ENCODE measurements at regions not wholly inside any gene's neighbourhood (a gene's known extent, or its start where the extent isn't known, plus 50 kb on each side); places are given as distances from the start of the nearest gene placed in this dataset.

DNA sequence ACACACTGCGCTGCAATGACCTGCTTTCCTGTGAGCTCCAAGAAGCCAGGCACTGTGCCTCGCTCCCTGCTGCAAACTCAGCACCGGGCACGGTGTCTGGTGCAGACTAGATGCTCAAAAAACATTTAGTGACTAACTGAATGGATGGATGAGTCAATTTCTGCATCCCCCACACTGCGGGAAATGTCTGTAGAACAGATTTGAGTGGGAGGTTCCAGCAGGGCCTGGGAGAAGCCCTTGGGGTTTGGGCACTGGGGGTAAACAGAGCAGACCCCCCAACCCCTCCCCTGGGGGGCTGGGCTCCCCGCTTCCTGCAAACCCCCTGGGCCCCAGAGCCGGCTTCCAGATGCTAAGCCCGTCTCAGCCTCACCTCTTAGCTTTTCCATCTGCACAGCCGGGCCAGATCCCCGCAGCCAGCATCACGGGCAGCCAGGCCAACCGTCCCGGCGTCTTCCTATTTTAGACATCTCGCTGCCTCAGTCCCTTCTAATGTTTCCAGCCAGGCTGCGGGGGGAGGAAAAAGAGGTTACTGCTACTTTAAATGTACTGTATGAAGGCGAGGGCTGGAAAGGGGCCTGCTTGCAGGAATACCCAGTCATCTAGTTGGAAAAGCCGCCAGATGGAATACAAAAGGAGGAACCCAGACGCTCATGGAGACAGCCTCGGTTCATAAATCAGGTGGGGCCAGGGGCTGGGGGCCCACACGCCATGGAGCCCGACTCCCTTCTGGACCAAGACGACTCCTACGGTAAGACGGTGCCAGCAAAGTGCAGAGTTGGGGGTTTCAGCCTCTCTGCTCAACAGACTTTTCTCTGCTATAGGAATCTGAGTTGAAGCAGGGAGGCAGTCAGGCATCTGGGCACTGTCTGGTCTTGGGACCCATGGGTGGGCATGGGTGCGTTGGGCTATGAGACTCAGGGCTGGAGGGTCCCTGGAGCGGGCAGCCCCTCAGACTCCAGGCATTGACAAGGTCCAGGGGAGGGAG, 67.1 kb upstream of the GGTA1 start:
- H3K36me3 Mint-ChIP-seq (ENCODE audit: unreplicated experiment), result no peaks in the 10 kb centered on the region
- no peaks in the 10 kb centered on the region for H3K27me3 Mint-ChIP-seq (ENCODE audit: unreplicated experiment)
- no peak for TF ChIP-seq CTCF (IDR thresholded peaks at IDR 0.05)
- peaks cover 29% of the 10 kb centered on the region for H3K4me1 Mint-ChIP-seq (ENCODE audit: unreplicated experiment)
- H3K27ac Mint-ChIP-seq (ENCODE audit: unreplicated experiment), result peak overlapping the region; percentile 58
- no peaks in the 10 kb centered on the region for H3K9me3 Mint-ChIP-seq (ENCODE audit: unreplicated experiment)
- peak overlapping the region; percentile 44 for H3K4me3 Mint-ChIP-seq (ENCODE audit: unreplicated experiment)
- DNase-seq (ENCODE audit: extremely low spot score, unreplicated experiment), result no peak

DNA sequence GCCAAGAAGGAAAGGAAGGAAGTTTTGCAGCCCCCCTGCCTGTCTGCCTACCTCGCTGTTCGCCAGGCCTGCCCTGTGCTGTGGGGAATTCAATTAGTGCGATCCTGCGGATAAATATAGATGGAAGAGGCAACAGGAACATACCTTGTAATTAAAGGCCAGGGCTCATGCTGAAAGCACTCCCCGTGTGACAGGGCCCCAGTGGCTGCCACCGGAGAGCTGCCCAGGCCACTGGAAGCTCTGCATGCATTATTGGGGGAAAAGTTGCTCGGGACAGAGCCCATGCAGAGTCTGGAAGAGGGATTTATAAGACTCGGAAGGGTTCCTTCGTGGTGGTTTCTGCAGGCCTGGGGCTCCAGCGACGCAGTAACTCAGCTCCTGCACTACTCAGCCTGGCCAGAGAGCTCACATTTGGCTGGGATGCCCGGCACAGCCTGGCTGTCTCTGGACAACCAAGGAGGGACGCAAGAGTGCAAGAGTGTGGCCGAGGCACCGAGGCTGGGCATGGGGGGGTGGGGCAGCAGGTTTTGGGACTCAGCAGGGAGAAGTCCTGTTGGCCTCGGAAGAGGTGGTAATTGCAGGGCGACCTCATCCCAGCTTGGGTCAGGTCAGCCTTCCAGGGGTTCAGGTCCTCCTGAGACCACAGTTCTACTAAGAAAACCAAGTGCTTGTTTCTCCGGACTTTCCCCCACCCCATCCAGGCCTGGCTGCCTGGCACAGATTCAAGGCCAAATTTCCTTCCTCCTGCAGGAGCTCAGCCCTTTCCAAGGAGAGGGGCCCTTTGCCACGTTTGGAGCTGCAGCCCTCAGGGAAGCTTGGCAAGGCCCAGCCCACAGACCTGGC, 68.1 kb upstream of the GGTA1 start:
- Mint-ChIP-seq H3K4me3 (ENCODE audit: unreplicated experiment) (peak overlapping the region; percentile 44), H3K9me3 (ENCODE audit: unreplicated experiment) (no peaks in the 10 kb centered on the region), H3K27me3 (ENCODE audit: unreplicated experiment) (no peaks in the 10 kb centered on the region), H3K27ac (ENCODE audit: unreplicated experiment) (peak overlapping the region; percentile 58), H3K36me3 (ENCODE audit: unreplicated experiment) (no peaks in the 10 kb centered on the region), H3K4me1 (ENCODE audit: unreplicated experiment) (peaks cover 29% of the 10 kb centered on the region)
- TF ChIP-seq CTCF (IDR thresholded peaks at IDR 0.05), result no peak
- no peak for DNase-seq (ENCODE audit: extremely low spot score, unreplicated experiment)

DNA sequence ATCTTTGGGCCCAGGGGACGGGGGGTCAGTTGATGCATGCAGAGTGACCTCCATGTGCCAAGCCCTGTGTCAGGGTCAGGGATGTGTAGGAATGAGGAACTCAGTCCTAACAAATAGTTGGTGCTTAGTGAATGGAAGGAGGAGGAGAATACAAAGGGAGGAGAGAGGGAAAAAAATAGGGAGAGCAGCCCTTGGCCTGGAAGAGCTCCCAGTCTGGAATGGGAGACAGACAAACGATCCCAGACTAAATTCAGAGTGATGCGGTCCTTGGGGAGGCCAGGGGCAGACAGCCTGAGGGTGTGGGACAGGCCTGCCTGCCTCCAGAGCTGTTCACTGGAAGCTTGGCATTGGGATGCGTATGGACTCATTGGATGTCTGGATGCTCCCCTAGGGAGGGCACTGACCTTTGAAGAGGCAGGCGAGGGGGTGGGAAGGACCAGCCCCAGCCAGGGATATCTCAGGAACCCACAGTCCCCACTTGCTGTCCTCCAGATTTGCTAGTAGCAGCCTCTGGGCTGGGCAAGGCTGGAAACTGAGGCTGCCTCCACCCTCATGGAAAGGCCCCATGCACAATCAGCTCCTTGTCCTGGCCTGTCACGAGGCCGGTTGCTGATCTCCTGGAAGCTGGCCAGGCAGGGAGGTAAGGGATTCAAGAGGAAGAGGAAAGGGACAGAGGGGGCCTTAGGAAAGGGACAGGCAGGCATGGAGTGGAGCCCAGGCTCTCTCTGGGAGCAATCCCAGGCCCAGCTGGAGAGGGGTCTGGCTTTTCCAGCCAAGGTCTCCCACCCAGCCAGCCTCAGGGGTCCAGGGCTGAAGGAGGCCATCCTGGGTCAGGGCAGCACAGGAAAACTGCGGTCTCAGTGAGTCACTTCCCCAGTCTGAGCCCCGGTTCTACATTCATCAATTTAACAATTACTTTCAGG, 69.0 kb upstream of the GGTA1 start:
- Mint-ChIP-seq H3K27me3 (ENCODE audit: unreplicated experiment) (no peaks in the 10 kb centered on the region), H3K27ac (ENCODE audit: unreplicated experiment) (no peak overlapping the region), H3K4me1 (ENCODE audit: unreplicated experiment) (peaks cover 29% of the 10 kb centered on the region), H3K9me3 (ENCODE audit: unreplicated experiment) (no peaks in the 10 kb centered on the region), H3K4me3 (ENCODE audit: unreplicated experiment) (no peak overlapping the region), H3K36me3 (ENCODE audit: unreplicated experiment) (no peaks in the 10 kb centered on the region)
- TF ChIP-seq CTCF (IDR thresholded peaks at IDR 0.05), result no peak
- DNase-seq (ENCODE audit: extremely low spot score, unreplicated experiment), result no peak

GRCh38 chr9:121569266-121569648, 69.6 kb upstream of the GGTA1 start:
- peaks cover 29% of the 10 kb centered on the region for H3K4me1 Mint-ChIP-seq (ENCODE audit: unreplicated experiment)
- H3K27me3 Mint-ChIP-seq (ENCODE audit: unreplicated experiment), result no peaks in the 10 kb centered on the region
- no peaks in the 10 kb centered on the region for H3K36me3 Mint-ChIP-seq (ENCODE audit: unreplicated experiment)
- TF ChIP-seq CTCF (IDR thresholded peaks at IDR 0.05), result no peak
- no peak overlapping the region for H3K27ac Mint-ChIP-seq (ENCODE audit: unreplicated experiment)
- H3K4me3 Mint-ChIP-seq (ENCODE audit: unreplicated experiment), result no peak overlapping the region
- DNase-seq (ENCODE audit: extremely low spot score, unreplicated experiment), result no peak
- no peaks in the 10 kb centered on the region for H3K9me3 Mint-ChIP-seq (ENCODE audit: unreplicated experiment)
